Tibial nerve (tissue), 4 donors: ENCODE measurements at regions not wholly inside any gene's neighbourhood (a gene's known extent, or its start where the extent isn't known, plus 50 kb on each side); places are given as distances from the start of the nearest gene placed in this dataset.

Experiments
- EP300 ChIP-seq, 2 donors: sonication (generic); formaldehyde crosslinking; IDR thresholded peaks; one replicate each; pipeline ENCODE4 v1.6.1; 2017; ENCODE audit warnings: antibody characterized with exemption in 2 of 2, mild to moderate bottlenecking in 1 of 2
- POLR2A ChIP-seq, 2 donors: fragments of 450-650 bp; IDR thresholded peaks; one replicate each; pipeline ENCODE4 v1.6.1; 2017; ENCODE audit warnings: antibody characterized with exemption in 2 of 2, mild to moderate bottlenecking in 2 of 2, moderate library complexity in 2 of 2
- TF ChIP-seq, protein P1 (sequence below), 5 experiments: fragments of 200-600 bp in 3 of 5; fragments of 450-650 bp in 2 of 5; sonication (generic) in 3 of 5; IDR thresholded peaks; one replicate each; pipeline ENCODE4 v1.5.1; 2016 to 2019; ENCODE audit warnings: antibody characterized with exemption in 5 of 5, mild to moderate bottlenecking in 3 of 5, moderate library complexity in 2 of 5

DNA sequence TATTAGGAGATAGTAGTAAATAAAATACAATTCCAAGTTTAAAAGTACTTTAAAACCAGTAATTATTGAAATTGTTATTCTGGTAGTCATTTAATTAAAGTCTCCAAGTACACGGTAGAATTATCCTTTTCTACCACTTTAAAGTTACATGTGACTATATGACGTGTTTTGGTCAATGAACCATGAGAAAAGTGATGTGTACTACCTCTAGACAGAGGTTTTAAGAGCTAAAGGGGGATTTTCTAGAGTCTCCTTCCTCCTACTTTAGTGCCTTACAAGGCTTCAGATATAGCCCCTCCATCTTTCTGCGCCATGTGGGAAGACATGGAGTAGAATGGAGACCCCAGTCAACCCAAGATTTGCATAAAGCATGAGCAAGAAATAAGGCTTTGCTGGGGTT, 2296.6 kb upstream of the AGA start:
- TF ChIP-seq, protein P1, sequence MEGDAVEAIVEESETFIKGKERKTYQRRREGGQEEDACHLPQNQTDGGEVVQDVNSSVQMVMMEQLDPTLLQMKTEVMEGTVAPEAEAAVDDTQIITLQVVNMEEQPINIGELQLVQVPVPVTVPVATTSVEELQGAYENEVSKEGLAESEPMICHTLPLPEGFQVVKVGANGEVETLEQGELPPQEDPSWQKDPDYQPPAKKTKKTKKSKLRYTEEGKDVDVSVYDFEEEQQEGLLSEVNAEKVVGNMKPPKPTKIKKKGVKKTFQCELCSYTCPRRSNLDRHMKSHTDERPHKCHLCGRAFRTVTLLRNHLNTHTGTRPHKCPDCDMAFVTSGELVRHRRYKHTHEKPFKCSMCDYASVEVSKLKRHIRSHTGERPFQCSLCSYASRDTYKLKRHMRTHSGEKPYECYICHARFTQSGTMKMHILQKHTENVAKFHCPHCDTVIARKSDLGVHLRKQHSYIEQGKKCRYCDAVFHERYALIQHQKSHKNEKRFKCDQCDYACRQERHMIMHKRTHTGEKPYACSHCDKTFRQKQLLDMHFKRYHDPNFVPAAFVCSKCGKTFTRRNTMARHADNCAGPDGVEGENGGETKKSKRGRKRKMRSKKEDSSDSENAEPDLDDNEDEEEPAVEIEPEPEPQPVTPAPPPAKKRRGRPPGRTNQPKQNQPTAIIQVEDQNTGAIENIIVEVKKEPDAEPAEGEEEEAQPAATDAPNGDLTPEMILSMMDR (IDR thresholded peaks at IDR 0.05), result no peak
- no peak for TF ChIP-seq POLR2A (IDR thresholded peaks at IDR 0.05)
- no peak for TF ChIP-seq EP300 (IDR thresholded peaks at IDR 0.05)
